Liver (tissue), 3 donors: ENCODE measurements at regions not wholly inside any gene's neighbourhood (a gene's known extent, or its start where the extent isn't known, plus 50 kb on each side); places are given as distances from the start of the nearest gene placed in this dataset.

Source experiments
- ATF3 ChIP-seq: IDR thresholded peaks from 2 replicates; pipeline ENCODE4 v1.6.1; 2016; ENCODE audit warnings: antibody characterized with exemption
- CTCF ChIP-seq: fragments of 150-350 bp; IDR thresholded peaks from 2 replicates; pipeline ENCODE4 v1.5.1; 2017; ENCODE audit warnings: improper control_type of control experiment, low read depth, low read length; ENCODE audit not compliant: missing input control
- EGR1 ChIP-seq, 2 donors: IDR thresholded peaks; 2 replicates each; pipeline ENCODE4 v1.6.1; 2016 to 2018; ENCODE audit warnings: antibody characterized with exemption in 2 of 2, low read depth in 2 of 2
- GABPA ChIP-seq, 2 donors: IDR thresholded peaks in 1 of 2; conservative IDR thresholded peaks in 1 of 2; 2 replicates each; pipeline ENCODE4 v1.6.1; 2016; ENCODE audit warnings: antibody characterized with exemption in 2 of 2, mild to moderate bottlenecking in 1 of 2, moderate library complexity in 1 of 2
- HNF4A ChIP-seq, 2 donors: conservative IDR thresholded peaks; 2 replicates each; pipeline ENCODE4 v1.6.1; 2016; ENCODE audit warnings: antibody characterized with exemption in 2 of 2, mild to moderate bottlenecking in 2 of 2
- HNF4G ChIP-seq: IDR thresholded peaks from 2 replicates; pipeline ENCODE4 v1.6.1; 2016; ENCODE audit warnings: antibody characterized with exemption
- MAX ChIP-seq: IDR thresholded peaks from 2 replicates; pipeline ENCODE4 v1.6.1; 2016; ENCODE audit warnings: antibody characterized with exemption
- RAD21 ChIP-seq, 2 donors: IDR thresholded peaks; 2 replicates each; pipeline ENCODE4 v1.6.1; 2016; ENCODE audit warnings: antibody characterized with exemption in 2 of 2, mild to moderate bottlenecking in 2 of 2
- REST ChIP-seq: IDR thresholded peaks from 2 replicates; pipeline ENCODE4 v1.6.1; 2016; ENCODE audit warnings: antibody characterized with exemption, mild to moderate bottlenecking
- RXRA ChIP-seq, 2 donors: IDR thresholded peaks; 2 replicates each; pipeline ENCODE4 v1.6.1; 2017 to 2018; ENCODE audit warnings: antibody characterized with exemption in 2 of 2, mild to moderate bottlenecking in 1 of 2
- SP1 ChIP-seq: IDR thresholded peaks from 2 replicates; pipeline ENCODE4 v1.6.1; 2018; ENCODE audit warnings: antibody characterized with exemption, mild to moderate bottlenecking
- TAF1 ChIP-seq: conservative IDR thresholded peaks from 2 replicates; pipeline ENCODE4 v1.6.1; 2016; ENCODE audit warnings: antibody characterized with exemption, mild to moderate bottlenecking
- YY1 ChIP-seq: IDR thresholded peaks from 2 replicates; pipeline ENCODE4 v1.6.1; 2016; ENCODE audit warnings: antibody characterized with exemption, mild to moderate bottlenecking
- ZBTB33 ChIP-seq: IDR thresholded peaks from 2 replicates; pipeline ENCODE4 v1.6.1; 2016; ENCODE audit warnings: antibody characterized with exemption
- donor health status: healthy.
- donor health status: healthy.

- TF ChIP-seq CTCF (no peak), REST (no peak), RXRA (IDR thresholded peaks at IDR 0.05) (no peak), HNF4G (no peak), TAF1 (no peak), GABPA (IDR thresholded peaks at IDR 0.05 in 1 of 2, conservative IDR thresholded peaks at IDR 0.05 in 1 of 2) (no peak), ZBTB33 (no peak), RAD21 (IDR thresholded peaks at IDR 0.05) (no peak), SP1 (no peak), YY1 (no peak), ATF3 (no peak), MAX (no peak), HNF4A (conservative IDR thresholded peaks at IDR 0.05) (no peak), EGR1 (IDR thresholded peaks at IDR 0.05; ENCODE audit: low read depth in 2 of 2) (no peak)
Observed at GRCh38 chr12:85516039-85516438, 236.0 kb downstream of the ALX1 start.
